SU-DHL-6 (cell line): ENCODE measurements at regions not wholly inside any gene's neighbourhood (a gene's known extent, or its start where the extent isn't known, plus 50 kb on each side); places are given as distances from the start of the nearest gene placed in this dataset.

Experiments
- H2AFZ ChIP-seq: fragments of 200-600 bp; sonication (generic); 2 replicates; pipeline ENCODE4 v1.6.1; 2014; ENCODE audit warnings: low read depth, mild to moderate bottlenecking, moderate library complexity, mixed read lengths, antibody characterized with exemption, low read length; ENCODE audit not compliant: severe bottlenecking
- H3F3A ChIP-seq: fragments of 200-600 bp; shearing (Covaris generic); 2 replicates; pipeline ENCODE4 v1.6.0; 2016; ENCODE audit warnings: antibody characterized with exemption, mild to moderate bottlenecking; ENCODE audit not compliant: insufficient read depth
- H3K27ac ChIP-seq: fragments of 200-600 bp; sonication (generic); 2 replicates; pipeline ENCODE4 v1.5.1; 2016; ENCODE audit warnings: low read depth, mild to moderate bottlenecking, low read length, moderate library complexity, mixed read lengths
- H3K27me3 ChIP-seq: fragments of 200-600 bp; sonication (generic), shearing (Covaris generic); 2 replicates; pipeline ENCODE4 v1.6.0; 2014; ENCODE audit warnings: mild to moderate bottlenecking, low read length
- H3K36me3 ChIP-seq: fragments of 200-600 bp; sonication (generic); 2 replicates; pipeline ENCODE4 v1.6.1; 2014; ENCODE audit warnings: mild to moderate bottlenecking, low read length, mixed read lengths
- H3K4me2 ChIP-seq: fragments of 300-600, 200-600 bp; shearing (Covaris generic), sonication (generic); 2 replicates; pipeline ENCODE4 v1.6.0; 2014; ENCODE audit warnings: low read length, low read depth, mild to moderate bottlenecking; ENCODE audit not compliant: poor library complexity, severe bottlenecking
- H3K4me3 ChIP-seq: fragments of 200-600 bp; sonication (generic); 2 replicates; pipeline ENCODE4 v1.5.1; 2014; ENCODE audit warnings: antibody characterized with exemption, low read length, mild to moderate bottlenecking, mixed read lengths; ENCODE audit not compliant: insufficient read depth, poor library complexity, severe bottlenecking
- H3K79me2 ChIP-seq: fragments of 200-600 bp; sonication (generic); 2 replicates; pipeline ENCODE4 v1.6.1; 2014; ENCODE audit warnings: mild to moderate bottlenecking, low read length, moderate library complexity; ENCODE audit not compliant: insufficient read depth
- H3K9ac ChIP-seq: fragments of 200-600 bp; sonication (generic); 2 replicates; pipeline ENCODE4 v1.7.0; 2014; ENCODE audit warnings: mild to moderate bottlenecking, low read length
- H3K9me2 ChIP-seq: fragments of 200-600 bp; sonication (generic); replicated peaks from 2 replicates; pipeline ENCODE4 v1.6.1; 2014; ENCODE audit warnings: low read length; ENCODE audit not compliant: insufficient read depth
- H3K9me3 ChIP-seq: fragments of 200-600 bp; sonication (generic); 2 replicates; pipeline ENCODE4 v1.6.1; 2014; ENCODE audit warnings: low read length, mixed read lengths; ENCODE audit not compliant: insufficient read depth
- H4K20me1 ChIP-seq: fragments of 200-600 bp; sonication (generic); 2 replicates; pipeline ENCODE4 v1.6.1; 2014; ENCODE audit warnings: low read depth, mild to moderate bottlenecking, antibody characterized with exemption, low read length, moderate library complexity, mixed read lengths
- CTCF ChIP-seq: fragments of 200-600 bp; sonication (generic); IDR thresholded peaks from one replicate; pipeline ENCODE4 v1.5.1; 2017; ENCODE audit warnings: antibody characterized with exemption, mild to moderate bottlenecking, low read length, moderate library complexity; ENCODE audit not compliant: insufficient read depth, poor library complexity, severe bottlenecking
- EZH2phosphoT487 ChIP-seq: fragments of 200-600 bp; sonication (generic), shearing (Covaris generic); conservative IDR thresholded peaks from 2 replicates; pipeline ENCODE4 v1.6.1; 2018; ENCODE audit warnings: mild to moderate bottlenecking, antibody characterized with exemption, low read length, moderate library complexity, mixed read lengths

GRCh38 chr11:112715056-112715455 lies 246.2 kb upstream of the NCAM1 start:
- H3K27me3 ChIP-seq = no peaks in the 10 kb centered on the region
- no peaks in the 10 kb centered on the region for H3K9me3 ChIP-seq
- H3K9ac ChIP-seq = no peak overlapping the region
- no peaks in the 10 kb centered on the region for H3K36me3 ChIP-seq
- no peak overlapping the region for H2AFZ ChIP-seq
- TF ChIP-seq EZH2phosphoT487 = no peak
- no peak for TF ChIP-seq CTCF
- no peak overlapping the region for H3K4me3 ChIP-seq
- H3K79me2 ChIP-seq = no peaks in the 10 kb centered on the region
- H3F3A ChIP-seq = no peaks in the 10 kb centered on the region
- H4K20me1 ChIP-seq = no peaks in the 10 kb centered on the region
- H3K9me2 ChIP-seq = no peaks in the 10 kb centered on the region
- no peak overlapping the region for H3K27ac ChIP-seq
- no peak overlapping the region for H3K4me2 ChIP-seq

- no peak overlapping the region for H3K27ac ChIP-seq
- H3K27me3 ChIP-seq = no peaks in the 10 kb centered on the region
- H3K4me2 ChIP-seq = no peak overlapping the region
- H3K36me3 ChIP-seq = no peaks in the 10 kb centered on the region
- H3K79me2 ChIP-seq = no peaks in the 10 kb centered on the region
- no peaks in the 10 kb centered on the region for H3F3A ChIP-seq
- no peak overlapping the region for H2AFZ ChIP-seq
- no peak overlapping the region for H3K9ac ChIP-seq
- H3K9me3 ChIP-seq = no peaks in the 10 kb centered on the region
- no peaks in the 10 kb centered on the region for H4K20me1 ChIP-seq
- H3K4me3 ChIP-seq = no peak overlapping the region
- H3K9me2 ChIP-seq = no peaks in the 10 kb centered on the region
- no peak for TF ChIP-seq EZH2phosphoT487
- TF ChIP-seq CTCF = no peak
Observed at GRCh38 chr11:112718483-112718882, 242.7 kb upstream of the NCAM1 start.

- Histone ChIP-seq H2AFZ (no peak overlapping the region), H3K9me2 (no peaks in the 10 kb centered on the region), H3K27me3 (no peaks in the 10 kb centered on the region), H3K36me3 (no peaks in the 10 kb centered on the region), H3K4me3 (no peak overlapping the region), H3K9me3 (no peaks in the 10 kb centered on the region), H4K20me1 (no peaks in the 10 kb centered on the region), H3K4me2 (no peak overlapping the region), H3F3A (no peaks in the 10 kb centered on the region), H3K9ac (no peak overlapping the region), H3K27ac (no peak overlapping the region), H3K79me2 (no peaks in the 10 kb centered on the region)
- TF ChIP-seq CTCF = no peak
- TF ChIP-seq EZH2phosphoT487 = no peak
Observed at GRCh38 chr11:112719736-112720525, 241.3 kb upstream of the NCAM1 start.
